Memory B cell (primary cell): ENCODE measurements at regions not wholly inside any gene's neighbourhood (a gene's known extent, or its start where the extent isn't known, plus 50 kb on each side); places are given as distances from the start of the nearest gene placed in this dataset.
"Not testable (repeated sequence)": the region's sequence is repeated elsewhere in the genome, so short reads cannot be mapped to it uniquely, and the experiment has no call there.

ENCODE experiments used
- ATAC-seq: fragments of 150-1000 bp; cut with Tn5 transposase; 2 replicates; pipeline ENCODE4 v1.10.0; 2021; ENCODE audit warnings: low read depth, mild to moderate bottlenecking, moderate library complexity
- DNase-seq, 2 donors: peaks; one replicate each; pipeline ENCODE4 v3.0.0; 2022; ENCODE audit warnings: low spot score in 2 of 2
- H3K27ac Mint-ChIP-seq: one replicate; pipeline ENCODE4 v1.8.0; 2022; ENCODE audit warnings: mild to moderate bottlenecking, moderate library complexity, mixed read lengths
- H3K27me3 Mint-ChIP-seq: one replicate; pipeline ENCODE4 v1.8.0; 2022; ENCODE audit warnings: mixed read lengths
- H3K36me3 Mint-ChIP-seq: one replicate; pipeline ENCODE4 v1.8.0; 2022; ENCODE audit warnings: mild to moderate bottlenecking, mixed read lengths
- H3K4me1 Mint-ChIP-seq: one replicate; pipeline ENCODE4 v1.8.0; 2022; ENCODE audit warnings: mixed read lengths
- H3K4me3 Mint-ChIP-seq: one replicate; pipeline ENCODE4 v1.8.0; 2022; ENCODE audit warnings: mild to moderate bottlenecking, moderate library complexity, mixed read lengths
- H3K9me3 Mint-ChIP-seq: one replicate; pipeline ENCODE4 v1.8.0; 2022; ENCODE audit warnings: mixed read lengths

DNA sequence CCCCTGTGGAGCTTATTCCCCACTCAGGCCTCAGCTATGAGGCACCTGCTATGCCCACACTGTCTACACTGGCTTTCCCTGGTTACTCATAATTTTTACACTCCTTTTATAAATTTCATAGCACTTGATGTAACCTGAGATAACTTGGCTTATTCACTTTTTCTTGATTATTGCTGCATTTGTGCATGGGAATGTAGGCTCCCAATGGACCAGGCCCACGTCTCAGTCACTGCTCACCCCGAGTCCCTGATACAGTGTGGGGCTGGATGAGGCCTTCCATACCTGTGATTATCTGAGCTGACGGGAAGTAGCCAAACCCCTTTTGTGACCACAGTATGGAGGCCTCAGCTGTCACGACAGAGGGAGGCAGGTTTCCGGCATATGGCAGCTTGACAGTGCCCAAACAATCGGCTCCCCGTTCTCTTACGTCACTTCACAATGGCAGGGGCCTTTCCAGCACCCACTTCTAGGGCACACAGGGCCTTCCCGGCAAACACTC, 645.3 kb downstream of the ACTR3B start:
- no peaks in the 10 kb centered on the region for H3K36me3 Mint-ChIP-seq
- ATAC-seq (no peak), DNase-seq (no peak)
- no peaks in the 10 kb centered on the region for H3K27me3 Mint-ChIP-seq
- H3K27ac Mint-ChIP-seq, result no peak overlapping the region
- H3K9me3 Mint-ChIP-seq, result peaks cover 7% of the 10 kb centered on the region
- no peak overlapping the region for H3K4me3 Mint-ChIP-seq
- H3K4me1 Mint-ChIP-seq, result no peaks in the 10 kb centered on the region

DNA sequence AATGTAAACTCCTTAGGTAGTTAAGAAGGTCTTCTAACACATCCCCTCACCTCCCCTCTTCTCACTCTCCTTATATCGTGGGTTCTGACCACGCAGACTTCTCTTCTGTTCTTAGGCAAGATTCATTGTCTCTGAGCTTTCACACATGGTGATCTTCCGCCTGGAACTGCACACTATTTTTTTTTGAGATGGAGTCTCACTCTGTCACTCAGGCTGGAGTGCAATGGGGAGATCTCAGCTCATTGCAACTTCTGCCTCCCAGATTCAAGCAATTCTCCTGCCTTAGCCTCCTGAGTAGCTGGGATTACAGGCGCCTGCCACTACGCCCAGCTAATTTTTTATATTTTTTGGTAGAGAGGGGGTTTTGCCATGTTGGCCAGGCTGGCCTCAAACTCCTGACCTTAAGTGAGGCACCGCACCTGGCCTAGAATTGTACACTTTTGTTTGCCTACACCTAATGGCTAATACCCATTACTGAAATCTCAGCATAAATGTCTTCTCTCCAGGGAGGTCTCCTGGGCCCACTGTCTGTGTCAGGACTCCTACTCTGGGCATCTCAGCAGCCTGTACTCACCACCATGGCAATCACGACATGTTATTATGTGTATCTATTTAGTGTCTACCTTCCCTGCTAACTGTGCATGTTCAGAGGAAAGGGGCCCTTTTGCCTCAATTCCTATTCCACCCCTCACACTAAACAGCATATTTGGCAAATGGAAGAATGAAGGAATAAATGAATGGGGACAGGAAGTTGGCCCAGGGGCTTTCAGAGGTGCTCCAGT, 646.3 kb upstream of the DPP6 start:
- no peak overlapping the region for H3K27ac Mint-ChIP-seq
- H3K27me3 Mint-ChIP-seq, result no peaks in the 10 kb centered on the region
- no peak for ATAC-seq

DNA sequence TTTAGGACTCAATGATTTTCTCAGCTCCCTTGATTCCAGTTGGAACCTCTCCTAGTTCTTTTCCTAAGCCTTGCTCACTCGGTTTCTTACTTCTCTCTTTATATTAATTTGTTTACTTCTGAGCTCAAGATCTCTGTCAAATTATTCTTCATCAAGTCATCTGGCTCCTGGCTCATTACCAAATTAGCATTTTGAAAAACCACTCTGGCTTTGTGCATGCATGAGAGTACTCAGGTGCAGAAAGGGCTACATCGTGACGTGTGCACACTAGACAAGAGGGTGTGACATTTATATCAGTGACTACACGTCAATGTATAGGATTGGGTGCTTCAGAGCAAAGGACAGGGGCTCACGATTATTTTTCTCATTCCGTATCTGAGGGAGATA, 645.7 kb upstream of the DPP6 start:
- H3K4me3 Mint-ChIP-seq, result no peak overlapping the region
- no peak overlapping the region for H3K27ac Mint-ChIP-seq
- H3K36me3 Mint-ChIP-seq, result no peaks in the 10 kb centered on the region
- no peaks in the 10 kb centered on the region for H3K4me1 Mint-ChIP-seq
- ATAC-seq (no peak), DNase-seq (no peak)
- no peaks in the 10 kb centered on the region for H3K27me3 Mint-ChIP-seq
- peaks cover 11% of the 10 kb centered on the region for H3K9me3 Mint-ChIP-seq

More for the DNA sequence above, 646.3 kb upstream of the DPP6 start:
- Mint-ChIP-seq H3K4me3 (no peak overlapping the region), H3K9me3 (peaks cover 8% of the 10 kb centered on the region), H3K4me1 (no peaks in the 10 kb centered on the region), H3K36me3 (no peaks in the 10 kb centered on the region)
- no peak for DNase-seq

DNA sequence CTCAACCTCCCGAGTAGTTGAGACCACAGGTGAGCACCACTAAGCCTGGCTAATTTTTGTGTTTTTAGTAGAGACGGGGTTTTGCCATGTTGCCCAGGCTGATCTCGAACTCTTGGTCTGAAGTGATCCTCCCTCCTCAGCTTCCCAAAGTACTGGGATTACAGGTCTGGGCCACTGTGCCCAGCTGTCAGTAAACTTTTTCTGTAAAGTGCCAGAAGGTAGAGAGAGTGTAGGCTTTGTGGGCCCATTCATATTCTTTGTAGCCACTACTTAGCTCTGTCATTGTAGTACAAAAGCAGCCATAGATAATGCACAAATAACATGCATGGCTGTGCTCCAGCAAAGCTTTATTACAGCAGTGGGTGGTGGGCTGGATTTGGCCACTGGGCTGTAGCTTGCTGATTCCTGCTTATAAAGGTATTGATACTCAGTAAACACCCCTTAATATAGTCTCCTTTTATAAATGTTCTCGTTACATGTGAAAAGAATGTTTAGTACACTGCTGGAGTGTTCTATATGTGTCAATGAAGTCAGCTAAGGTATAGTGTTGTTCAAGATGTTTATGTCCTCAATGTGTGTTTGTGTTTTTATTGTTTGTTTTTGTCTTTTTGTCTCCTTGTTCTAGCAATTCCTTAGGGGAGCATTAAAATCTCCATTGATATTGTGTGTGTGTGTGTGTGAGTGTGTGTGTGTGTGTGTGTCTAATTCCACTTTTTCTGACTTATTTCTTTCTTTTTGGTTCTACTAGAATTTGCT, 644.7 kb upstream of the DPP6 start:
- DNase-seq (no peak), ATAC-seq (no peak)
- Mint-ChIP-seq H3K36me3 (no peaks in the 10 kb centered on the region), H3K4me3 (no peak overlapping the region), H3K27me3 (no peaks in the 10 kb centered on the region), H3K9me3 (peaks cover 5% of the 10 kb centered on the region), H3K4me1 (no peaks in the 10 kb centered on the region), H3K27ac (no peak overlapping the region)

DNA sequence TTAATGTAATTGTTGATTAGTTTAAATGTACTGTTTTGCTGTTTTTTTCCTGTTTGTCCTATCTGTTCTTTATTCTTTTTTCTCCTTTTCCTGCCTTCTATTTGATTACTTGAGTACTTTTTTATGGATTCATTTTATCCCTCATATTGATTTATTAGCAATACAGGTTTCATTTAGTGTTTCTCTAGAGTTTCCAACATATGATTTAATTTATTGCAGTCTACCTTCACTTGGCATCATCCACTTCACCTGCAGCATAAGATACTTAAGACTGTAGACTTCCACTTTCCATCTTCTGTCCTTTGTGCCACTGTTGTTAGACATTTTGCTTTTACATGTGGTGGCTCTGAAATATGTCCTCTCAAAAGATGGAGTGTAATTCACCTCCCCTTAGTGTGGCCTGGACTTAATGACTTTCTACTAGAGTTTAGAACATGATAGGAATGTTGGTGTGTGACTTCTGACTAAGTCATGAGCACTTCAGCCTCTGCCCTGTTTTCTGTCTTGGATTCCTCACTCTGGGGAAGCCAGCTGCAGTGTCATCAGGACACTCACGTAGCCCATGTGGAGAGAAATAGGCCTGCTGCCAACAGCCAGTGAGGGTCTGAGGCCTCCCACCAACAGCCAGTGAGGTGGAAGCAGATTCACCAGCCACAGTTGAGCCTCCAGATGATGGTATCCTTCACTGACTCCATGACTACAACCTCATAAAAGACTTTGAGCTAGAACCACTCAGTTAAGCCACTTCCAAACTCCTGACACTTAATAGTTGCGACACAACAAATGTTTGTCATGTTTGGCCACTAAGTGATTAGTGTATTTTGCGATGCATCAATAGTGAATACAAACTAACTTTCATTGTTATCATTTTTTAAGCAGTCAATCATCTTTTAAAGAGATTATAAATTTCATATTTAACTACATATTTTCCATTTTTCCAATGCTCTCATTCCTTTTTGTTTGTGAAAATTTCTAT, 643.5 kb upstream of the DPP6 start:
- no peak for ATAC-seq
- Mint-ChIP-seq H3K36me3 (no peaks in the 10 kb centered on the region), H3K4me3 (no peak overlapping the region), H3K4me1 (no peaks in the 10 kb centered on the region), H3K27me3 (no peaks in the 10 kb centered on the region), H3K9me3 (peaks cover 8% of the 10 kb centered on the region), H3K27ac (no peak overlapping the region)
- DNase-seq, result no peak

DNA sequence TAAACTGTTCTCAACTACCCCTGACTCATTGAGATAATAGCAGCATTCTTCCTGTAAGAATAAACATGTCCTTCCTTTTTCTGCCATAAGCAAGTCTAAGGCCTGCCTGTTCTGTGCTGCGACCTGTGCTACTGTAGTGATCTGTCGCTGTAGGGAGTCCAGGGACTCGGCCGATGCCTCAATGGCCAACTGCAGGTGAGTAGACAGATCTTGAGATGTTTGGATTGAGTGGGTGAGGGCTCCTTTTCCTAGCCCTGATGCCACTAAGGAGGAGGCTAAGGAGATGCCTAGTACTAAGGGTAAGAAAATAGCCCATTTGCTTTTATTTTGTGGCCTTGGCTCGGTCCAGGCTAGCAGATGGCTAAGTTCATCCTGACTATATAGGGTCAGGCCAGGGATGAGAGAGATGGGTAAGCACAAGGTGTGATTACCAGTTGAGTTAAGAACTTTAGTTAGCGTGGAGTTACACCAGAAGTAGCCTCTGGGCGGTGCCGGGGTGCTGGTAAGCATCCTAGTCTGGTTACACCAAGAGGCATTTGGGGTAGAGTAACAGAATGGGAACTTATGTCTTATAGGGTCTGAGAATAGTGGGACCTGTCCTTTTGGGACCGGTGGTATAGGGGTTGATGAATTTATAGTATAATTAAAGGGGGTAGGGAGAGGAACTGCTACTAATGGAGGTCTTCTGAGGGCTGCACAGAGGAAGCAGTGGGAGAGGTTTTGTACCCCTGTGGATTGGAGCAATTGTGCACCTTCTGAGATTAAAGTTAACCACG, 642.4 kb upstream of the DPP6 start:
- H3K27ac Mint-ChIP-seq, H3K9me3 Mint-ChIP-seq, DNase-seq, H3K4me3 Mint-ChIP-seq, H3K4me1 Mint-ChIP-seq, H3K27me3 Mint-ChIP-seq, ATAC-seq, H3K36me3 Mint-ChIP-seq: not testable (repeated sequence)

DNA sequence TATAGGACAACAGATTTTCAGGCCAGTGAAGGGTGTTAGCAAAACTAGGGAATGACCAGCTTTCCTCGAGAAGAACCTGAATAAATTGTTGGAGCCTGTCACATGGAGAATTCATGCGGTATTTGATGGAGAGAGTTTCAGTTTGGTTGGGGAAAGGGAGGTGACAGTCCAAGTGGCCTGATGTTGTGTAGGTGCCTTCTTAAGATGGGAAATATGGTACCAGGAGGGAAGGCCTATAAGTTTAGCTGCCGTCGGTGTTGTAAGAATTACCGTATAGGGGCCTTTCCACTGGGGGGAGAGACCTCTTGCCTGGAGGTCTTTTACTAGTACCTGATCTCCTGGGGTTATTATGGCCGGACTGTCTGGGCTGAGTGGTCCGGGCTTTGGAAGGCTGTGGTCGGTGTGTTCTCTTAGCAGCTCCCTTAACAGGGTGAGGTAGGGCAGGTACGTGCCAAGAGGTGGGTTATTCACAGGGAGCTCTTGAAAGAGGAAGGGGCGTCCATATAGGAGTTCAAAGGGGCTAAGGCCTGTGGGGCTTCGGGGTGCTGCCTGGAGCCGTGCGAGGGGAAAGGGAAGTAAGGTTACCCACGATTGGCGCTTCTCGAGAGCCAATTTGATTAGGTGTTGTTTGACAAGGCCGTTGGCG, 641.1 kb upstream of the DPP6 start:
- H3K36me3 Mint-ChIP-seq, H3K4me3 Mint-ChIP-seq, DNase-seq, H3K27ac Mint-ChIP-seq, H3K4me1 Mint-ChIP-seq, ATAC-seq, H3K9me3 Mint-ChIP-seq, H3K27me3 Mint-ChIP-seq: not testable (repeated sequence)

DNA sequence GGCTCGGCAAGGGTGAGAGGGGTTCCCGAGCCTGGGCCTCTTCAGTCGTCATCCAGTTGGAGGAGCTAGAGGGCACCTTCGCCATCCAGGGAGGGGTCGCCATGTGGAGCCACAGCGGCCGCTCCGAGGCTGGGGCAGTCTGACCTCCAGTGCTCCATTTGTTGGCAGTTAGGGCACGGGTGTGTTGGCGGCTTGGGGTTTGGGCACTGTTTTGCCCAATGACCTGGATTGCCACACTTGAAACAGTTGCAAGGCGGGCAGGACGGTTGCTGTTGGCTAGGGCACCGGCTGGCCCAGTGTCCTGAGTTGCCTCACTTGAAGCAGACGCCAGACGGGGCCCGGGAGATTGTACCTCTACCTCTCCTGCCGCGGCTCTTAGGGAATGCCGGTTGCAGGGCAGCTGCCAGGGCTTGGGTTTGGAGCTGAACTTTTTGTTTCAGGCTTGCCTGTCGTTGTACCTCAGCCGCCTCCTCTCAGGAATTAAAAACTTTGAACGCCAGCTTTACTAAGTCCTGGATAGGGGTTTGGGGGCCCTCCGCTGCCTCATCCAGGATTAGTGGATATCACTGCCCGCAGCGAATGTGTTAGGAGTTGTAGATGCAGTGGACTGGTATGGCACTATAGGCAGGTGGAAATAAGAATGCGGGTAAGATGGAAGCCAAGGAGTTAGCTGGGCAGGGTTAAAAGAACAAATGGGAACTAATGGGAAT, 639.9 kb upstream of the DPP6 start:
- H3K4me3 Mint-ChIP-seq, H3K9me3 Mint-ChIP-seq, DNase-seq, H3K27ac Mint-ChIP-seq, H3K27me3 Mint-ChIP-seq, H3K4me1 Mint-ChIP-seq, H3K36me3 Mint-ChIP-seq, ATAC-seq: not testable (repeated sequence)

DNA sequence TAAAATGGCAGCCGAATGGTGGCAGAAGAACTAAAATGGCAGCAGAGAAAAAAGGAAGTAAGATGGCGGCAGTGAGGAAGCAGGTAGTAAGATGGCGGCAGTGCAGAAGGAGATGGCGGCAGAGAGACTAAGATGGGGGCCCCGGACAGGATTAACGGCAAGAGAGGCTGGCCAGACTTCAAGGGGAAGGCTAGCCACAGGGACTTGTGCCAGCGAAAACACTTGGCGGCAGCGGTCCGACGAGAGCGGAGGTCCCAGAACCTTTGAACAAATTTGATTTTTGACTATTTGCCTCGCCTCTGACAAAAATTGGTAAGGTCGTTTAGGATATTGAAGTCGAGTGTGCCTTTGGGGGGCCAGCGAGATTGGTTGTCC, 639.4 kb upstream of the DPP6 start:
- not testable (repeated sequence) for H3K36me3 Mint-ChIP-seq, DNase-seq, ATAC-seq, H3K4me3 Mint-ChIP-seq, H3K27ac Mint-ChIP-seq, H3K4me1 Mint-ChIP-seq, H3K9me3 Mint-ChIP-seq, H3K27me3 Mint-ChIP-seq

DNA sequence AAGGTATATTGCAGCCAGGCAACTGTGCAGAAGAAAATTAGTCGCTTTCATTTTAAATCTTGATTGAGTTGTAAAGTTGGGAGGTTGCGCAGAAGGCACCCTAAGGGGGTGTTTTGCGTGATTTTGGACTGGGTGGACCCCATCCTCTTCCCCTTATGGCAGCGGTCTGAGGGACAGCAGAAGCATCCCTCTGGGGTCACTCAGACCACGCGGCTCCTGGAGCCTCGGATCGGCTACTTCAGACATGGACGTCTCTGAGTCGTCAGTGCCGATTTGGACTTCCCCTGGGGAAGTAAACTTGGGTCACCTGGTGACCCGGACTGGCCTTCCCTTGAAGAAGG, 639.0 kb upstream of the DPP6 start:
- DNase-seq (no peak), ATAC-seq (no peak)
- Mint-ChIP-seq H3K4me3 (no peak overlapping the region), H3K9me3 (peaks cover 8% of the 10 kb centered on the region), H3K4me1 (no peaks in the 10 kb centered on the region), H3K36me3 (no peaks in the 10 kb centered on the region), H3K27ac (no peak overlapping the region), H3K27me3 (no peaks in the 10 kb centered on the region)

DNA sequence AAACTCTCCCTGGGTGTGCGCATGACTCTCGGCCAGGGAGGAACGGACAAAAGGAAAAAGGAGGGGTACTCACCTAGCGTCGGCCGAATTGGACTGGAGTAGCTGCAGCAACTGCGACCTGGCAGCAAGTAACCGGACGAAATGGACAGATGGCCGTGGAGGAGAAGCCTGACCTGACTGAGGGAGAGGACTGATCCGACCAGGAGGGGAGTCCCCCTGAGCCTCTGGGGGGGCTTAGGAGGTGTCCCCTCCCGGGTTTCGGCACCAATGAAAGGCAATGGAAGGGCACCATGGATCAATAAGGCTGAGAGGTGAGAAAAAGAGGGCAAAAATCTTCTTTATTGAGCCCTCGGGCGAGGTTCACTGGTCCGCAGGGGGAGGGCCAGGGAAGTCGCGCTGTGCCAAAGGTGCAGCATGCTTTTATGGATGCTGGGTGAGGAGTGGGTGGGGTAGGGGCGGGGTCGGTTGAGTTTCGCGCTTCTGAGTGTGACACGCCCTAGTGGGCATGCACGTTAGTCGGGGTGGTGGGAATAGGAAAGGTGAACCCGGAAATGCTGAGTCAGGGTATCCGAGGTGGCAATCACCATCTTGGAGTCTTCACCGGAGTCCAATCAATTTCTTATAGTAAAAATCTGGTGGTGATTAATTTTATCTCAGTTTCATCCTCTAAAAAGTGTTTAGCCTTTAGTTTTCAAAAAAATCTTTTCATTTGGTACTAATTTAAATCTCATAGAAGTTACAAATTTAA, 638.5 kb upstream of the DPP6 start:
- Mint-ChIP-seq H3K9me3 (peaks cover 6% of the 10 kb centered on the region), H3K4me1 (no peaks in the 10 kb centered on the region), H3K27ac (no peak overlapping the region), H3K4me3 (no peak overlapping the region), H3K27me3 (no peaks in the 10 kb centered on the region), H3K36me3 (no peaks in the 10 kb centered on the region)
- DNase-seq (no peak), ATAC-seq (no peak)

DNA sequence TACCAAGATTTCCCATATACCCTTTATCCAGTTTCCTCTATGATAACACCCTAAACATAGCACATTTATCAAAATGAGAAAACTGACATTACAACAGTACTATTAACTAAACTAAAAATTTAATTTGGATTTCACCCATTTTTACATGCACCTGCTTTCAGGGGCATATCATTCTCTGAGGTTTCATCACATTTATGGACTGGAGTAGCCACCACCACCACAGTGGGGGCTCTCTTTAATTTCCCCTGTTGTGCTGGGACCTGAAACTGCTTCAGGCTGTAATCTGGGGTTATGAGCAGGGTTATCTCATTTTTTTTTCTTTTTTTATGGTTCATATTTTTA, 637.9 kb upstream of the DPP6 start:
- peaks cover 6% of the 10 kb centered on the region for H3K9me3 Mint-ChIP-seq
- DNase-seq (no peak), ATAC-seq (no peak)
- H3K36me3 Mint-ChIP-seq, result no peaks in the 10 kb centered on the region
- H3K27ac Mint-ChIP-seq, result no peak overlapping the region
- no peaks in the 10 kb centered on the region for H3K27me3 Mint-ChIP-seq
- no peaks in the 10 kb centered on the region for H3K4me1 Mint-ChIP-seq
- H3K4me3 Mint-ChIP-seq, result no peak overlapping the region
